CD1c-positive myeloid dendritic cell (primary cell): ENCODE measurements at regions not wholly inside any gene's neighbourhood (a gene's known extent, or its start where the extent isn't known, plus 50 kb on each side); places are given as distances from the start of the nearest gene placed in this dataset.

ENCODE experiments used
- DNase-seq: peaks from one replicate; pipeline ENCODE4 v3.0.0-alpha.2; 2016; ENCODE audit errors: extremely low spot score

- no peak for DNase-seq
Observed at GRCh38 chr4:127149086-127149485, 483.7 kb upstream of the INTU start.

GRCh38 chr4:127151941-127152340, 480.8 kb upstream of the INTU start:
- DNase-seq, result no peak

DNA sequence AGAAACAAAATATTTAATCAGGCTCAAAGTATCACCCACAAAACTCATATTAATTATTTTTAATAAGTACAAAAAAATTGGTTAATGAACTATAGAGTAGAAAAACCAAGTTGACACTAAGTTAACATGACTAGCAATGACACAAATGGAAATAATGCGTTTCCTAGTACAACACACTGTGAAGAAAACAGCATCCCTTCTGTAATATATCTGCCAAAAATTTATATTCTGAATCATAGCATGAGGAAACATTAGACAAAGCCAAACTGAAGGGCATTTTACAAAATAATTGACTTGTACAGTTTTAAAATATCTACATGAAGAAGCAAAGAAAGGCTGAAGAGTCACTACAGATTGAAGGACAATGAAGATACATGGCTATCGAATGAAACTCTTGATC, 477.6 kb upstream of the INTU start:
- DNase-seq, result no peak

DNA sequence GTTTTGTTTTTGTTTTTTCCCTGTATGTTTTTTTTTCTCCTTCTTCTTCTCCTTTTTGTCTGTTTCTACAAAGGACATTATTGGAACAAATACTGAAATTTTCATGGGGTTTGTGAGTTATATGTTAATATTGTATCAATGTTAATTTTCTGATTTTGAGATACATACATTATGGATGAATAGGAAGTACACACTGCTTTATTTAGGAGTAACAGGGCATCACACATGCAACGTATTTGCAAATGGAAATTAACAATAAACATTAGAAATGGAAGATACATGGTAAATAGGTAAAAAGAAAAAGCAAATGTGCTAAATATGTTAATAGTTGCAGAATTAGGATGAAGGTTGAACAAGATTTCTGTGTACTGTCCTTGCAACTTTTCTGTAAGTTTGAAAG, 477.2 kb upstream of the INTU start:
- no peak for DNase-seq

- peak; percentile 44 for DNase-seq
Observed at GRCh38 chr4:127162741-127163140, 470.0 kb upstream of the INTU start.

DNA sequence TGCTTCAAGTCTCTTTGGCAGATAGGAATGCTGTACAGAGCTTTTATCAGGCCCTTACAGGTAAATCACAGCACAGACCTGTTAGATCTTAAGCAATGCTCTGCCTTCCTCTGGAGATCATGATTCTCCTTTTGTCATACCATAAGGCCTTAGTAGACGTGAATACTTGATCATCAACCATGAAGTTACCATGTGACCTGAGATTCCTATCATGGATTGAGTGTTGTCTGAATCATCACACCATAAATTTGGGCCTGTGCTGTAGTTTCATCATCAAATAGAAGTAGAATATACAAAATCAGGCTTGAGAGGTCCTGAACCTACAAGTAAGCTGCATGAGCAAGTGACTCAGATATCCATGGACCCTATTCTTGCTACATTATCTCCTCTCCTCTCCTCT, 466.8 kb upstream of the INTU start:
- DNase-seq, result no peak

DNA sequence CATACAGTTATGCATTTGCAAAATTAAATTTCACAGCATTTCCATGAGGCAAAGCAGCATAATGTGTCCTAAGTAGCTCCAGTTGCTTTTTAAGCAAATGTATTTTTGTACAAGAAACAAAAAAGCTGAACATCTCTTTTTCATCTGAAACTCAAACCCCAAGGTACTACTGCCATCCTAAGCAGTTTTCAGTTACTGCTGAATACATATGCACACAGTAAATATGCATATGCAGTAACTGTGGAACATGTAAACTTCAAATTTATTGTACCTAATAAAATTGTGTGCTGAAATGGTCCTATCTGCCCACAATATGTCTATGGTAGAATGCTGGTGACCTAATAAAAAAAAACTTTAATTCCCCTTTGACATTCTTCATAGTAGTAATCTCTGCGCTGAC, 458.6 kb upstream of the INTU start:
- DNase-seq, result no peak

DNA sequence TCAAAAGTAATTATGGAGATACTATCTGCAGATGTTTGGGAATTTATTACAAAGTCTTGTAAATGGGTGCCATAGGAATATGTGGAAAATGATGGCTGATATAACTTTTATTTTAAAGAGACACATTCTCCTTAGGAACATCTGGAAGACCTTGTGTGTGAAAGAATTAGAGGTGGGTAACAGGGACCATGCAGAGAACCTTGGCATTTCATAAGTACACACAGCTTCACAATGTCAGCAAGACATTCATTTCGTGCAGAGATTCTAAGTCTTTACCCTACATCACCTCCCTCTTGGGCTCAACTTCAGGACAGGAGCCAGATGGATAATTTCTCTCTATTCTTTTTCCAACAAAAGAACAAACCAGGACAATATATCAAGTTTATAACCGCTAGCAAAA, 458.1 kb upstream of the INTU start:
- DNase-seq, result no peak

DNA sequence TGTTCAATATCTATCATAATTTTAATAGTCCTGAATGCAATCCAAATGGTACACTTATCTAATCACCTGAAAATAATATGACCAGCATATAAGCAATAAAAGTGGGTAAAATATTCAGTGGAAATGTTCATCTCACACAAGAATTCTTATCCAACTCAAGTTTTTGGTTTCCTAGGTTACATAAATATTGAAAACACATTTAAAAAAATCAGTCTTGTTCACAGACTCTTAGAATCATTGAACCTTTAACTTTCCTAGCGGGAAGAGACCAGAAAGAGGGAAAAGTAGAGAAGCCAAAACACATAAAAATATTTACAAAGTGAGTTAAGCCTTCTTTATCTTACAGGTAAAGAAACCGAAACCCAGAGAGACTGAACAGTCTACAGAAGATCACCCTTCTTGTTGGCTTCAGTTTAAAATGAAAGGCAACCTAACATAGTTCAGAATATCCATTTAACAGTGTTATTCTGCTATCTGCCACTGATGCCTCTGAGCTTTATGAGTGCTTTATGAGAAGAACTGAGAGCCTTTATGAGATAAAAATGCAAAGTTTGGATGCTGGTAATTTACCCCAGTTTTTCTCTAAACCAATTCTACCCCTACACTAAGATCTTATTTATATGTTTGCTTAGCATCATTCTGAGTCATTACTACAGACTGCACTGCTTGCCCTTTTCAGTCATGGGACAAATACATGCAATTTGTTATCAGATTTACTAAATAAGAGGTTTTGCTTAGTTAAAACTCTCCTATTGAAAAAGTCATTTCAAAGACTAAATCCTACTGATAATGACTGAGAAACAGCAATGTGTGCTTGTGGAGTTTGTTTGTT, 453.3 kb upstream of the INTU start:
- no peak for DNase-seq

- DNase-seq, result no peak
Observed at GRCh38 chr4:127181001-127181400, 451.8 kb upstream of the INTU start.

DNA sequence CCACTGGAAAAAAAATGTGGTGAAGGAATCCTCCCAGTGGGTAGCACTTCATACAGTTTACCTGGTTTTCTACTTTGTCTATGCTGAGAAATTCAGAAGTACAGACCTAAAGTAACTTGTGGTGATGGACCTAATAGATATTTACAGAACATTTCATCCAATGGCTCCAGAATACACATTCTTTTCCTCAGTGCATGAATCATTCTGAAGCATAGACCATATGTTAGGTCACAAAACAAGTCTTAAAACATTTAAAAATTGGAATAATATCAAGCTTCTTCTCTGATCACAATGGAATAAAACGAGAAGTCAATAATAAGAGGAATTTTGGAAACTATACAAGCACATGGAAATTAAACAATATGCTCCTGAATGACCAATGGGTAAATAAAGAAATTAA, 450.1 kb upstream of the INTU start:
- no peak for DNase-seq

DNA sequence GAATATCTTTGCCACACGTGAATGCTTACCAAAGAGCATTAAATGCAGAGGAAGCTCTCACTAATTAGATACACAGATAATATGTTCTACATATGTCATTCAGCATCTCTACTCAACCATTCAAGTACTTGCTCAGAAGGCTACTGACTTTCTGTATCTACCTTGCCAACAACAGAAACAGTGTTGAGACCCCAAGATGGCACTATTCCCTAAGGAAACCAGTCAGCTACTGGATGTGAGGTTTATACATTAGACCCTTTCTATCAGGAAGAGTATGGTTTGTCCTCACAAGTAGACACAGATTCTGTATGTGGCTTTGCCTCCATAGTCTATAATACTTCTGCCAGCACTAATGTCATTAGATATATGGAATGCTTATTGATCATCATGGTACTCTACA, 443.9 kb upstream of the INTU start:
- no peak for DNase-seq

DNA sequence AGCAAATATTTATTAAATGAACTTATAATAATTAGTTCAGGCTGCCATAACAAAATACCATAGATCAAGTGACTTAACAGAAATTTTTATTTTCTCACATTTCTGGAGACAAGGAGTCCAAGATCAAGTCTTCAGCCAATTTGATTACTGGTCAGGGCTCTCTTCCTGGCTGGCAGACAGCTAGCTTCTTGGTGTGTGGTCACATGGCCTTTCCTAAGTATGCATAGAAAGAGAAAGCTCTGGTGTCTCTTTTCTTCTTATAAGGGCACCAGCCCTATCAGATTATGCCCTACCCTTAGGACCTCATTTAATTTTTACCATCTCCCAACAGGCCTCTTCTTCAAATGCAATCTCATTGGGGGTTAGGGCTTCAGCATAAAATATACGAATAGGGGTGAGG, 438.5 kb upstream of the INTU start:
- DNase-seq, result no peak

- no peak for DNase-seq
Observed at GRCh38 chr4:127196655-127197352, 436.0 kb upstream of the INTU start.

GRCh38 chr4:127203562-127204200, 429.1 kb upstream of the INTU start:
- no peak for DNase-seq

GRCh38 chr4:127204322-127204721, 428.4 kb upstream of the INTU start:
- DNase-seq, result no peak

DNA sequence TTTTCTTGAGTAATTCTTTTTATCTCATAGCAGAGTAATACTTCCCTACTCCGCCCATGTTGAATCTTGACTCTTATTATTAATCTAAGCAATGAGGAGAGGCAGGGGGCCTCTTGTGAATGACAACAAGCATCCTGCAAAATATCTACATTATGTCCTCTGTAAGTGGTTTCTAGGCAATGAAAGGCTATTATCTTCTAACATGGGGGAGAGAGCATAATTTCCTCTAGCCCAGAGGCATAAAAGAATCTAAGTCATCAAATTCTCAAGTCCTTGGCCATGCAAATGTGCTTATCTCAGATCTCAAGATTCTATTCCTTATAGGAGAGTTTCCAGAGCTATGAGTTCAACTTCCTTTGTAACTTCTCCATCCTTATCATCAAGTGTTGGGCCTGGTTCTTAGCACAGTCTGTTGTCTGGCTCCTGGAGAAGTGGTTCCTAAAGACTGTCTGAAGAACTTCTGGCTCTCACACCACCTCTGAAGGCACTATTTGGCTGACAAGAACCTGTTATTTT, 423.1 kb upstream of the INTU start:
- no peak for DNase-seq

DNA sequence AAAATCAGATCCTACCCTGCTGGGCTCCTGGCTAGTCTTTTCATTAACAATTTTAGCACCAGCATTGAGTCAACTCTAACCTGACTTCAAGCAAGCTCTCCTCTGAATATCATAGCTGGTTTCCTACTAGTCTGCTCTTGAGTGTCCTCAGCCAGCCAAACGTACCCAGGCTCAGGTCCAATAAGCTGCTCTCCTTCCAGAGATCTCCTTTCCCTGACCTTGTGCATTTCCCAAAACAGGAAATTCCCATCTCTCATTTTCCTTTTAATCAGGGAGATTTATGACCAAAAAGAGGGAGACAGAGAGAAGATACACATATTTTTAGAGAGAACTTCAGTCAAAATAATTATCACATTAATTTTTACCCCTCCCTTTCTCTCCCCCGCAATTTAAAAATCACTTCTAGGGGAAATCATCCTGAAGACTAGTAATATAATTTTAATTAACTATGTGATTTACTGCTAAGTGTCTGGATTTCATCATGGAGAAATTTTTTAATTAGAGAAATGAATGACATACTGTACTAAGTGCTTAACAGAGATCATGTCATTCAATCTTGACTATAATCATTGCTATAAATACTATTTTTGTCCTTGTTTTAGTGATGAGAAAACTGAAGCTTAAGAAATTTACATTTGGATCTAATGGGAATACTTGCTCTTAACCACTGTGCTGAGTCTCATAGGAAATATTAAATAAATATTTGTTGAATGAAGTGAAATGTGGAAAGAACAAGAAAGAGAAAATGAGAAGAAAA, 421.7 kb upstream of the INTU start:
- no peak for DNase-seq

DNA sequence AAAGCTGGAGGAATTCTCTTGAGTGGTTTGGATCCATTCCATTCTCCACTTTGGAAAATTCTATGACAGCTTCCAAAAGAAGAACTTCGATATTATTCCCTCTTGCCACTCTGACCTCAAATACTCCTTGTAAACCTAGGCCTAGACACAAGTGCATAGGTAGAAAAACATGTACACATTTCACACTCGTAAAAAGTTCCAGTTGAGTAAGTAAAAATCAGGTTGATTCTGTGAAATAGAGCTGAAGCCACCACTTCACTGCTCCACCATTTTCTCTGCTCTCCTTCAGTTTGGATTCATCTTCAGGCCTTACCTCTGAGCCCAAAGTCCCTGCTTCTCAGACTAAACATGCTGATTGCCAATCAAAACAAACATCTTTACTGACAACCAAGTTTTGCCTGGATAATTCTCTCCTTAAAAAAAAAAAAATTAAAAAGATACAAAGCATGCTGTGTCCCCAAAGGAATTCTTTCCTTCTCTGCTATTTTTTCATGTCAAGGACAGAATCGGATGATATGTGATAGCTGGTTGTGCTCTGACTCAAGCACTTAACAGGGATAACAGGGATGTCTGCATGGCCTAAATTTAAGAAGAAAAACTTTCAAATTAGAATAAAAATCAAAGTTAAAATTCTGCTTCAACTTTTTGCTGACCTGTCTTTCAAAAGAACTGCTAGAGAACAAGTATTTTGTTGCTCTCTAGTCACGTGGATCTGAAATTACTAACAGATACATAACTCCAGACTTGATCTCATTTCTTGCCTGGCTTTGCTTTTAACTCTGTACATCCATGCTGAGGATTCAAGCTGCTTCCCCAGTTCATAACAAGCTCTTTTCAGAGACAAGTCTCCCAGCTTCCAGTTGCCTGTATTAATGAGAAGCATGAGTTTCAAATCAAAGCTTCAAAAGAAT, 420.9 kb upstream of the INTU start:
- no peak for DNase-seq

DNA sequence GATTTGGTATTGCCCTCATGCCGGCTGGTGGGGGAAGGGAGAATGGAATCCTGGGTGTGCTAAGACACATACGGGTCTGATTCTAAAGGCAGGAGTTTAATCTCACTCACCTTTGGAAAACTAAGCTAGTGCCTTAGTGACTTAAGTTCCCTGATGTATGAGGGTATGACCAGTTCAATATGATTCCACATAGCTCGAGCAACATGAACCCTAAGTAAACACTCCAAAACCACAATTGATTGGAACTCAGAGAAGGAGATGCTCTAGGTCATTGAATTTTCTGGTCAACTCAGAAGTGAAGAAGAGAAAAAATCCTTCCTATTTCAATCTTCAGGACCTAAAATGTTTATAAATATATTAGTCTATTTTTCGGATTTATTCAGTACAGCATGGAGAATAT, 420.1 kb upstream of the INTU start:
- no peak for DNase-seq

GRCh38 chr4:127214016-127214415, 418.7 kb upstream of the INTU start:
- DNase-seq, result no peak
